ENCODE measurements at regions not wholly inside any gene's neighbourhood (a gene's known extent, or its start where the extent isn't known, plus 50 kb on each side); places are given as distances from the start of the nearest gene placed in this dataset.
A peak's percentile ranks its signal among the peaks of the same experiment; 100 is the strongest.

DNA sequence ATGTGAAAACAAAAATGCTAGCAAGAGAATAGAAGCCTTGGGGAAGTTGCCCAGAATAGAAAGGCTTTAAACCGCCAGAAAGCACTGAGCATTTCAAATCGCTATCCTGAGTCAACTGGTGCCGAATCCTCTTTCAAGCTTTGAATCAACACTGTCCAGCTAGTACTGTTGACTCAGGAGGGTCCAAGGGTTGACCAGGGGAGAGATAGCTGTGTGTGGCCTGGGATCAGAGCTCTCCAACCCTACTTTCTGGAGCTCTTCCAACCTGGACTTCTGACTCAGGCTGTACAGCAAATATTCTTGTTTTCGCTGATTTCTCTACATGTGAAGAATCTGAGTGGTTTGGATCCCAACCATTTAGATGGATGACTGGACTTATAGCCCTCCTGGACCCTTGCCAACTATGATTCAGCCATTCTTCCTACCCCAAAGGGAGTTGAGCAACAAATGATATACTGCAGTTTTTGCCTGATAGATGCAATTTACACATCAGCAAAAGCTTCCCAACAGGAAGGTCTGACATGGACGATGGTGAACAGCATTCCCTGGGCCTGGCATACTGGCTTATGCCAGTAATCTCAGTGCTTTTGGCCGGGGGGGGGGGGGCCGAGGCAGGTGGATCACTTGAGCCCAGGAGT, 154.0 kb upstream of the SDK2 start (continued):
- TF ChIP-seq SNAPC4 (CRISPR knock-in tag; IDR thresholded peaks at IDR 0.05) = no peak
- TF ChIP-seq NKX3-1 (CRISPR knock-in tag; IDR thresholded peaks at IDR 0.05) = no peak; the same call in 1 of the 2 replicates
- TF ChIP-seq, protein P1, sequence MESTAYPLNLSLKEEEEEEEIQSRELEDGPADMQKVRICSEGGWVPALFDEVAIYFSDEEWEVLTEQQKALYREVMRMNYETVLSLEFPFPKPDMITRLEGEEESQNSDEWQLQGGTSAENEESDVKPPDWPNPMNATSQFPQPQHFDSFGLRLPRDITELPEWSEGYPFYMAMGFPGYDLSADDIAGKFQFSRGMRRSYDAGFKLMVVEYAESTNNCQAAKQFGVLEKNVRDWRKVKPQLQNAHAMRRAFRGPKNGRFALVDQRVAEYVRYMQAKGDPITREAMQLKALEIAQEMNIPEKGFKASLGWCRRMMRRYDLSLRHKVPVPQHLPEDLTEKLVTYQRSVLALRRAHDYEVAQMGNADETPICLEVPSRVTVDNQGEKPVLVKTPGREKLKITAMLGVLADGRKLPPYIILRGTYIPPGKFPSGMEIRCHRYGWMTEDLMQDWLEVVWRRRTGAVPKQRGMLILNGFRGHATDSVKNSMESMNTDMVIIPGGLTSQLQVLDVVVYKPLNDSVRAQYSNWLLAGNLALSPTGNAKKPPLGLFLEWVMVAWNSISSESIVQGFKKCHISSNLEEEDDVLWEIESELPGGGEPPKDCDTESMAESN (CRISPR knock-in tag; conservative IDR thresholded peaks at IDR 0.05) = peak; percentile 83
- no peak; the same call in 1 of the 2 replicates for TF ChIP-seq ZBTB21 (CRISPR knock-in tag; IDR thresholded peaks at IDR 0.05)
- peak; percentile 84; the same call in 1 of the 2 replicates for TF ChIP-seq ZNF557 (CRISPR knock-in tag; IDR thresholded peaks at IDR 0.05)
- peak; percentile 73; the same call in 1 of the 2 replicates for TF ChIP-seq THRA (CRISPR knock-in tag; IDR thresholded peaks at IDR 0.05; ENCODE audit: borderline replicate concordance)
- TF ChIP-seq THAP7 (CRISPR knock-in tag; IDR thresholded peaks at IDR 0.05) = no peak
- no peak for TF ChIP-seq ZBTB49 (CRISPR knock-in tag; IDR thresholded peaks at IDR 0.05; ENCODE audit: borderline replicate concordance)
- peak; percentile 100 for TF ChIP-seq HNF4A (CRISPR knock-in tag; IDR thresholded peaks at IDR 0.05)
- no peak for TF ChIP-seq ZNF432 (CRISPR knock-in tag; IDR thresholded peaks at IDR 0.05; ENCODE audit: borderline replicate concordance)
- TF ChIP-seq FOXM1 (CRISPR knock-in tag; IDR thresholded peaks at IDR 0.05) = no peak
- peak; percentile 55; the same call in 1 of the 2 replicates for TF ChIP-seq ZNF362 (CRISPR knock-in tag; IDR thresholded peaks at IDR 0.05; ENCODE audit: borderline replicate concordance)
- TF ChIP-seq HHEX (CRISPR knock-in tag; IDR thresholded peaks at IDR 0.05) = peak; percentile 58; the same call in 1 of the 2 replicates

Measured in HepG2 (cell line).